Hepatocyte (in vitro differentiated cells): ENCODE measurements at regions not wholly inside any gene's neighbourhood (a gene's known extent, or its start where the extent isn't known, plus 50 kb on each side); places are given as distances from the start of the nearest gene placed in this dataset.

Experiments used
- DNase-seq: peaks from one replicate; pipeline ENCODE4 v3.0.0-alpha.2; 2016; ENCODE audit warnings: low spot score
- H2AFZ ChIP-seq: fragments of 200-600 bp; sonication (generic); 2 replicates; pipeline ENCODE4 v1.6.0; 2016; ENCODE audit warnings: antibody characterized with exemption, mild to moderate bottlenecking
- H3K27ac ChIP-seq: fragments of 200-600 bp; sonication (generic); 2 replicates; pipeline ENCODE4 v1.5.1; 2016; ENCODE audit warnings: mild to moderate bottlenecking
- H3K27me3 ChIP-seq: fragments of 200-600 bp; sonication (generic); 2 replicates; pipeline ENCODE4 v1.6.1; 2016
- H3K36me3 ChIP-seq: fragments of 200-600 bp; sonication (generic); replicated peaks from 2 replicates; pipeline ENCODE4 v1.5.1; 2016; ENCODE audit warnings: low read depth; ENCODE audit not compliant: insufficient read depth
- H3K4me1 ChIP-seq: fragments of 200-600 bp; sonication (generic); 2 replicates; pipeline ENCODE4 v1.5.1; 2016; ENCODE audit warnings: mild to moderate bottlenecking, moderate library complexity; ENCODE audit not compliant: insufficient read depth
- H3K4me2 ChIP-seq: fragments of 200-600 bp; sonication (generic); 2 replicates; pipeline ENCODE4 v1.6.0; 2016
- H3K4me3 ChIP-seq: fragments of 200-600 bp; sonication (generic); 2 replicates; pipeline ENCODE4 v1.5.1; 2016; ENCODE audit warnings: mild to moderate bottlenecking
- H3K79me2 ChIP-seq: fragments of 200-600 bp; sonication (generic); 2 replicates; pipeline ENCODE4 v1.6.0; 2017; ENCODE audit warnings: mild to moderate bottlenecking
- H3K9me2 ChIP-seq: fragments of 200-600 bp; sonication (generic); replicated peaks from 2 replicates; pipeline ENCODE4 v1.6.0; 2017; ENCODE audit warnings: mild to moderate bottlenecking; ENCODE audit not compliant: insufficient read depth
- H3K9me3 ChIP-seq: fragments of 200-600 bp; sonication (generic); 2 replicates; pipeline ENCODE4 v1.5.1; 2016; ENCODE audit warnings: low read depth, mild to moderate bottlenecking
- H4K20me1 ChIP-seq: fragments of 200-600 bp; sonication (generic); 2 replicates; pipeline ENCODE4 v1.6.0; 2016; ENCODE audit warnings: mild to moderate bottlenecking; ENCODE audit not compliant: insufficient read depth, poor library complexity, severe bottlenecking
- EZH2 ChIP-seq: fragments of 200-600 bp; sonication (generic); IDR thresholded peaks from 2 replicates; pipeline ENCODE4 v1.6.1; 2016; ENCODE audit warnings: antibody characterized with exemption, mild to moderate bottlenecking, borderline replicate concordance
- EZH2phosphoT487 ChIP-seq: fragments of 200-600 bp; sonication (generic); IDR thresholded peaks from one replicate; pipeline ENCODE4 v1.6.1; 2018; ENCODE audit warnings: antibody characterized with exemption, mild to moderate bottlenecking, low read depth, moderate library complexity; ENCODE audit not compliant: unreplicated experiment, severe bottlenecking
- WGBS: methylation state at CpG from one replicate; pipeline ENCODE4 v1.1.6; 2016; ENCODE audit warnings: low lambda C conversion rate; ENCODE audit errors: missing lambda C conversion rate; 5-methylcytosine and 5-hydroxymethylcytosine counted together
- TF ChIP-seq, protein P1 (sequence below): fragments of 200-600 bp; sonication (generic); IDR thresholded peaks from 2 replicates; pipeline ENCODE4 v1.5.1; 2016; ENCODE audit warnings: antibody characterized with exemption, mild to moderate bottlenecking; ENCODE audit not compliant: poor library complexity

- H3K4me1 ChIP-seq: no peaks in the 10 kb centered on the region
- no peak overlapping the region for H3K4me2 ChIP-seq
- no peak overlapping the region for H2AFZ ChIP-seq
- H4K20me1 ChIP-seq: no peaks in the 10 kb centered on the region
- H3K9me3 ChIP-seq: no peaks in the 10 kb centered on the region
- no peak overlapping the region for H3K4me3 ChIP-seq
- H3K27ac ChIP-seq: no peak overlapping the region
- no peaks in the 10 kb centered on the region for H3K36me3 ChIP-seq
- H3K79me2 ChIP-seq: no peaks in the 10 kb centered on the region
- H3K9me2 ChIP-seq: no peaks in the 10 kb centered on the region
- no peaks in the 10 kb centered on the region for H3K27me3 ChIP-seq
- TF ChIP-seq EZH2phosphoT487 (no peak), EZH2 (no peak)
- TF ChIP-seq, protein P1, sequence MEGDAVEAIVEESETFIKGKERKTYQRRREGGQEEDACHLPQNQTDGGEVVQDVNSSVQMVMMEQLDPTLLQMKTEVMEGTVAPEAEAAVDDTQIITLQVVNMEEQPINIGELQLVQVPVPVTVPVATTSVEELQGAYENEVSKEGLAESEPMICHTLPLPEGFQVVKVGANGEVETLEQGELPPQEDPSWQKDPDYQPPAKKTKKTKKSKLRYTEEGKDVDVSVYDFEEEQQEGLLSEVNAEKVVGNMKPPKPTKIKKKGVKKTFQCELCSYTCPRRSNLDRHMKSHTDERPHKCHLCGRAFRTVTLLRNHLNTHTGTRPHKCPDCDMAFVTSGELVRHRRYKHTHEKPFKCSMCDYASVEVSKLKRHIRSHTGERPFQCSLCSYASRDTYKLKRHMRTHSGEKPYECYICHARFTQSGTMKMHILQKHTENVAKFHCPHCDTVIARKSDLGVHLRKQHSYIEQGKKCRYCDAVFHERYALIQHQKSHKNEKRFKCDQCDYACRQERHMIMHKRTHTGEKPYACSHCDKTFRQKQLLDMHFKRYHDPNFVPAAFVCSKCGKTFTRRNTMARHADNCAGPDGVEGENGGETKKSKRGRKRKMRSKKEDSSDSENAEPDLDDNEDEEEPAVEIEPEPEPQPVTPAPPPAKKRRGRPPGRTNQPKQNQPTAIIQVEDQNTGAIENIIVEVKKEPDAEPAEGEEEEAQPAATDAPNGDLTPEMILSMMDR: no peak
- DNase-seq: no peak
These were observed 246.6 kb downstream of the PARM1 start for GRCh38 chr4:75179510-75179909.

- TF ChIP-seq EZH2phosphoT487 (no peak), EZH2 (no peak)
- TF ChIP-seq, protein P1: no peak
- Histone ChIP-seq H3K9me3 (no peaks in the 10 kb centered on the region), H3K4me3 (no peak overlapping the region), H3K4me2 (no peak overlapping the region), H3K36me3 (no peaks in the 10 kb centered on the region), H3K27ac (no peak overlapping the region), H4K20me1 (no peaks in the 10 kb centered on the region), H3K27me3 (no peaks in the 10 kb centered on the region), H2AFZ (no peak overlapping the region), H3K4me1 (no peaks in the 10 kb centered on the region), H3K79me2 (no peaks in the 10 kb centered on the region), H3K9me2 (no peaks in the 10 kb centered on the region)
- no peak for DNase-seq
These were observed 239.6 kb downstream of the PARM1 start for GRCh38 chr4:75172551-75172950.

DNA sequence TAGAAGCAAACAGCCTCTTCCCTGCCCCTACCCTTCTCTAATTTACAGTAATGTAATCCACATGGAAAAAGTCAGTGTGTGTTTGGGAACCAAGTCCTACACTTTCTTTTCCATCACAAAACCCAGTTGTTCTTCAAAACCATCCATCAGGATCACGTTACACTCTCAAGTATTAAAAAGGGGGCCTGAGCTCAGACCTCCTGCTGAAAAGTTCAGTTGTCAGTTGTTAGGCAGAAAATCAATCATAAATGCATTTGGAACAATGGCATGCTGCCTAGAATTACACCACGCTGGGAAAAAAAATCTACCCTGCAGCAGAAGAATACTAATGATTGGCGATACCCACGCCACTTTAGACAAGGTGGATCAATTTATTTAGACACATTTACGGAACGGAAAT lies 236.5 kb downstream of the PARM1 start:
- DNase-seq: no peak
- Histone ChIP-seq H3K36me3 (no peaks in the 10 kb centered on the region), H3K4me3 (no peak overlapping the region), H3K4me2 (no peak overlapping the region), H3K27me3 (no peaks in the 10 kb centered on the region), H3K79me2 (no peaks in the 10 kb centered on the region), H3K9me2 (no peaks in the 10 kb centered on the region), H3K27ac (no peak overlapping the region), H2AFZ (no peak overlapping the region), H3K4me1 (no peaks in the 10 kb centered on the region), H4K20me1 (no peaks in the 10 kb centered on the region), H3K9me3 (no peaks in the 10 kb centered on the region)
- TF ChIP-seq EZH2 (no peak), EZH2phosphoT487 (no peak)
- TF ChIP-seq, protein P1: no peak
- WGBS: 69% methylated on average over 6 of the region's 6 CpGs

- no peak overlapping the region for H3K27ac ChIP-seq
- no peak overlapping the region for H3K4me2 ChIP-seq
- no peaks in the 10 kb centered on the region for H3K27me3 ChIP-seq
- H3K36me3 ChIP-seq: no peaks in the 10 kb centered on the region
- H4K20me1 ChIP-seq: no peaks in the 10 kb centered on the region
- H3K4me3 ChIP-seq: no peak overlapping the region
- no peak for DNase-seq
- no peaks in the 10 kb centered on the region for H3K4me1 ChIP-seq
- H3K9me3 ChIP-seq: no peaks in the 10 kb centered on the region
- H2AFZ ChIP-seq: no peak overlapping the region
- H3K79me2 ChIP-seq: no peaks in the 10 kb centered on the region
- no peaks in the 10 kb centered on the region for H3K9me2 ChIP-seq
- TF ChIP-seq EZH2 (no peak), EZH2phosphoT487 (no peak)
- TF ChIP-seq, protein P1: no peak
- WGBS: 69% methylated on average over 2 of the region's 2 CpGs
These were observed 236.1 kb downstream of the PARM1 start for GRCh38 chr4:75169020-75169419.
